ENCODE measurements at regions not wholly inside any gene's neighbourhood (a gene's known extent, or its start where the extent isn't known, plus 50 kb on each side); places are given as distances from the start of the nearest gene placed in this dataset.
"Not testable (repeated sequence)": the region's sequence is repeated elsewhere in the genome, so short reads cannot be mapped to it uniquely, and the experiment has no call there.

GRCh38 chr14:31911160-31911559 lies 165.9 kb upstream of the ARHGAP5 start:
- no peak for DNase-seq (ENCODE audit: low read depth in 2 of 2)

GRCh38 chr14:31913370-31913769 lies 163.7 kb upstream of the ARHGAP5 start:
- no peak for DNase-seq (ENCODE audit: low read depth in 2 of 2)

GRCh38 chr14:31918289-31918688 lies 158.8 kb upstream of the ARHGAP5 start:
- DNase-seq (ENCODE audit: low read depth in 2 of 2): not testable (repeated sequence)

- no peak for DNase-seq (ENCODE audit: low read depth in 2 of 2)
These were observed 157.1 kb upstream of the ARHGAP5 start for GRCh38 chr14:31920001-31920400.

GRCh38 chr14:31920989-31921650 lies 156.0 kb upstream of the ARHGAP5 start:
- no peak for DNase-seq (ENCODE audit: low read depth in 2 of 2)

GRCh38 chr14:31921721-31922120 lies 155.4 kb upstream of the ARHGAP5 start:
- no peak for DNase-seq (ENCODE audit: low read depth in 2 of 2)

GRCh38 chr14:31926123-31926522 lies 151.0 kb upstream of the ARHGAP5 start:
- DNase-seq (ENCODE audit: low read depth in 2 of 2): no peak

GRCh38 chr14:31926652-31927347 lies 150.3 kb upstream of the ARHGAP5 start:
- no peak for DNase-seq (ENCODE audit: low read depth in 2 of 2)

- DNase-seq (ENCODE audit: low read depth in 2 of 2): no peak
These were observed 149.7 kb upstream of the ARHGAP5 start for GRCh38 chr14:31927348-31927832.

- DNase-seq (ENCODE audit: low read depth in 2 of 2): no peak
These were observed 147.0 kb upstream of the ARHGAP5 start for GRCh38 chr14:31930070-31930469.

GRCh38 chr14:31930493-31931240 lies 146.4 kb upstream of the ARHGAP5 start:
- DNase-seq (ENCODE audit: low read depth in 2 of 2): no peak

- no peak for DNase-seq (ENCODE audit: low read depth in 2 of 2)
These were observed 144.4 kb upstream of the ARHGAP5 start for GRCh38 chr14:31932675-31933074.

- DNase-seq (ENCODE audit: low read depth in 2 of 2): no peak
These were observed 143.4 kb upstream of the ARHGAP5 start for GRCh38 chr14:31933716-31934115.

- DNase-seq (ENCODE audit: low read depth in 2 of 2): no peak
These were observed 142.3 kb upstream of the ARHGAP5 start for GRCh38 chr14:31934767-31935266.

GRCh38 chr14:31935391-31935790 lies 141.7 kb upstream of the ARHGAP5 start:
- no peak for DNase-seq (ENCODE audit: low read depth in 2 of 2)

- DNase-seq (ENCODE audit: low read depth in 2 of 2): no peak
These were observed 141.0 kb upstream of the ARHGAP5 start for GRCh38 chr14:31936115-31936514.

GRCh38 chr14:31937730-31938346 lies 139.3 kb upstream of the ARHGAP5 start:
- peak; percentile 22 to 58 for DNase-seq (ENCODE audit: low read depth in 2 of 2)

- no peak for DNase-seq (ENCODE audit: low read depth in 2 of 2)
These were observed 137.2 kb upstream of the ARHGAP5 start for GRCh38 chr14:31939934-31940333.

GRCh38 chr14:31941487-31941886 lies 135.6 kb upstream of the ARHGAP5 start:
- DNase-seq (ENCODE audit: low read depth in 2 of 2): no peak

- no peak for DNase-seq (ENCODE audit: low read depth in 2 of 2)
These were observed 134.8 kb upstream of the ARHGAP5 start for GRCh38 chr14:31942166-31942841.

- no peak for DNase-seq (ENCODE audit: low read depth in 2 of 2)
These were observed 133.8 kb upstream of the ARHGAP5 start for GRCh38 chr14:31943217-31943799.

All from stimulated activated CD8-positive, alpha-beta memory T cell treated with anti-CD3 and anti-CD28 coated beads, Interleukin-15, amount 100 ng/mL, for 4 hours (primary cell).